ENCODE measurements at regions not wholly inside any gene's neighbourhood (a gene's known extent, or its start where the extent isn't known, plus 50 kb on each side); places are given as distances from the start of the nearest gene placed in this dataset.

DNA sequence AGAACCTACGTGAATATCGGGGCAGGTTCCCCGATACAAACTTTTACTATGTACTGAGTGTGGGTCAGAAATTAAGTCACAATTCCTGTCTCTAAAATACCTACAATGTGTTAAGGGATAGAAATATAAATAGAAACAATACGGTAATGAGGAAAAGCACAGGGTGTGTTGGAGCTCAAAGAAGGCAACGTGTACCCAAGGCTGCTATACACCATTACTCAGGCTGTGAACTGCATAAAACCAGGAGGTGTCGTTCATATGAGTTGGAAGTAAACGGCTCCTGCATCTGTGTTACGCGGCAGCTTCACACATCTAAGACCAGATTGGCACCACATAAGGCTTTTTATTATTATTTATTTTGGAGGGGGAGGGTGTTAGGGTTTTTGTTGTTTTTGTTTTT is 50.1 kb upstream of the TRPM3 start:
- H3K79me2 ChIP-seq (ENCODE audit: low read depth), result no peaks in the 10 kb centered on the region
- no peaks in the 10 kb centered on the region for H3K36me3 ChIP-seq
- no peaks in the 10 kb centered on the region for H3K27me3 Mint-ChIP-seq (ENCODE audit: insufficient read depth, low read depth)
- no peak overlapping the region for H3K4me3 Mint-ChIP-seq
- no peak overlapping the region for H2AFZ ChIP-seq (replicated peaks)
- H3K9me3 ChIP-seq (ENCODE audit: low read depth), result no peaks in the 10 kb centered on the region
- no peak overlapping the region for H3K9ac ChIP-seq
- H3K4me2 ChIP-seq, result no peak overlapping the region
- DNase-seq (ENCODE audit: low spot score), result no peak
- no peak overlapping the region for H3K27ac ChIP-seq
- H3K4me1 Mint-ChIP-seq, result peaks cover 3% of the 10 kb centered on the region
- H3K9me3 Mint-ChIP-seq, result peaks cover 3% of the 10 kb centered on the region
- H3K27me3 ChIP-seq, result no peaks in the 10 kb centered on the region
- no peaks in the 10 kb centered on the region for H3K4me1 ChIP-seq
- H4K20me1 ChIP-seq (ENCODE audit: low read depth), result no peaks in the 10 kb centered on the region
- no peaks in the 10 kb centered on the region for H3F3A ChIP-seq (ENCODE audit: low read depth)
- H3K36me3 Mint-ChIP-seq, result no peaks in the 10 kb centered on the region
- no peak overlapping the region for H3K27ac Mint-ChIP-seq
- no peak overlapping the region for H3K4me3 ChIP-seq
- TF ChIP-seq EZH2 (IDR thresholded peaks at IDR 0.05), result no peak
- TF ChIP-seq, protein P1, sequence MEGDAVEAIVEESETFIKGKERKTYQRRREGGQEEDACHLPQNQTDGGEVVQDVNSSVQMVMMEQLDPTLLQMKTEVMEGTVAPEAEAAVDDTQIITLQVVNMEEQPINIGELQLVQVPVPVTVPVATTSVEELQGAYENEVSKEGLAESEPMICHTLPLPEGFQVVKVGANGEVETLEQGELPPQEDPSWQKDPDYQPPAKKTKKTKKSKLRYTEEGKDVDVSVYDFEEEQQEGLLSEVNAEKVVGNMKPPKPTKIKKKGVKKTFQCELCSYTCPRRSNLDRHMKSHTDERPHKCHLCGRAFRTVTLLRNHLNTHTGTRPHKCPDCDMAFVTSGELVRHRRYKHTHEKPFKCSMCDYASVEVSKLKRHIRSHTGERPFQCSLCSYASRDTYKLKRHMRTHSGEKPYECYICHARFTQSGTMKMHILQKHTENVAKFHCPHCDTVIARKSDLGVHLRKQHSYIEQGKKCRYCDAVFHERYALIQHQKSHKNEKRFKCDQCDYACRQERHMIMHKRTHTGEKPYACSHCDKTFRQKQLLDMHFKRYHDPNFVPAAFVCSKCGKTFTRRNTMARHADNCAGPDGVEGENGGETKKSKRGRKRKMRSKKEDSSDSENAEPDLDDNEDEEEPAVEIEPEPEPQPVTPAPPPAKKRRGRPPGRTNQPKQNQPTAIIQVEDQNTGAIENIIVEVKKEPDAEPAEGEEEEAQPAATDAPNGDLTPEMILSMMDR (IDR thresholded peaks at IDR 0.05), result no peak
- TF ChIP-seq EZH2phosphoT487 (IDR thresholded peaks at IDR 0.05), result no peak
